OCI-LY7 (cell line): ENCODE measurements at regions not wholly inside any gene's neighbourhood (a gene's known extent, or its start where the extent isn't known, plus 50 kb on each side); places are given as distances from the start of the nearest gene placed in this dataset.

ENCODE experiments used
- BruUV-seq: library from RNA; stranded (reverse); fragments of 400-500 nt; replicated peaks from 2 replicates; lab custom pipeline; 2021; lab: Mats Ljungman, UMichigan
- CTCF ChIA-PET: fragments of 300-600 bp; sonication (Branson Sonifier 250); formaldehyde crosslinking; loops from one replicate; lab custom pipeline; 2022; ENCODE audit warnings: antibody characterized with exemption; ENCODE audit not compliant: unreplicated experiment; lab: Charles Lee
- POLR2A ChIA-PET: fragments of 300-600 bp; sonication (Branson Sonifier 250); formaldehyde crosslinking; loops from one replicate; lab custom pipeline; 2022; ENCODE audit warnings: antibody characterized with exemption; lab: Charles Lee
- DNase-seq: peaks from one replicate; pipeline ENCODE4 v3.0.0-alpha.2; 2015; ENCODE audit warnings: low spot score
- H2AFZ ChIP-seq: fragments of 200-600 bp; sonication (generic), shearing (Covaris generic); 2 replicates; pipeline ENCODE4 v1.6.1; 2014; ENCODE audit warnings: mild to moderate bottlenecking, antibody characterized with exemption, low read length, moderate library complexity
- H3K27ac ChIP-seq: fragments of 200-600 bp; sonication (generic); 2 replicates; pipeline ENCODE4 v1.5.1; 2014; ENCODE audit warnings: mixed run types, low read depth, mild to moderate bottlenecking, moderate library complexity, low read length, inconsistent platforms; ENCODE audit not compliant: poor library complexity, severe bottlenecking
- H3K36me3 ChIP-seq: fragments of 200-600 bp; sonication (generic); 2 replicates; pipeline ENCODE4 v1.6.1; 2014; ENCODE audit warnings: mild to moderate bottlenecking, antibody characterized with exemption, low read length, moderate library complexity, mixed read lengths; ENCODE audit not compliant: insufficient read depth
- H3K4me1 ChIP-seq: fragments of 200-600 bp; sonication (generic); 2 replicates; pipeline ENCODE4 v1.5.1; 2014; ENCODE audit warnings: mild to moderate bottlenecking, low read length; ENCODE audit not compliant: insufficient read depth, poor library complexity, severe bottlenecking
- H3K4me2 ChIP-seq: fragments of 200-600 bp; sonication (generic); 2 replicates; pipeline ENCODE4 v1.6.1; 2014; ENCODE audit warnings: mild to moderate bottlenecking, low read length
- H3K4me3 ChIP-seq: fragments of 200-600 bp; sonication (generic); 2 replicates; pipeline ENCODE4 v1.5.1; 2014; ENCODE audit warnings: mild to moderate bottlenecking, low read depth, low read length; ENCODE audit not compliant: poor library complexity, severe bottlenecking
- H3K79me2 ChIP-seq: fragments of 200-600 bp; sonication (generic); 2 replicates; pipeline ENCODE4 v1.6.1; 2016; ENCODE audit warnings: low read depth, mild to moderate bottlenecking, low read length, moderate library complexity, mixed read lengths; ENCODE audit not compliant: insufficient read depth
- H3K9me2 ChIP-seq: fragments of 200-600 bp; sonication (generic); 2 replicates; pipeline ENCODE4 v1.6.1; 2016; ENCODE audit warnings: mild to moderate bottlenecking, low read length, mixed read lengths; ENCODE audit not compliant: insufficient read depth
- H3K9me3 ChIP-seq: fragments of 200-600 bp; sonication (generic); 2 replicates; pipeline ENCODE4 v1.6.1; 2014; ENCODE audit warnings: mild to moderate bottlenecking, mixed run types, low read length, mixed read lengths
- H4K20me1 ChIP-seq: fragments of 200-600 bp; sonication (generic); 2 replicates; pipeline ENCODE4 v1.6.1; 2014; ENCODE audit warnings: mild to moderate bottlenecking, antibody characterized with exemption, low read length, moderate library complexity, mixed read lengths; ENCODE audit not compliant: insufficient read depth
- EZH2phosphoT487 ChIP-seq: fragments of 200-600 bp; sonication (generic); IDR thresholded peaks from 2 replicates; pipeline ENCODE4 v1.6.1; 2018; ENCODE audit warnings: low read depth, borderline replicate concordance, mild to moderate bottlenecking, mixed run types, antibody characterized with exemption, low read length, moderate library complexity, mixed read lengths
- intact Hi-C: fragments of 100-400 bp; cut with micrococcal nuclease; formaldehyde crosslinking; loops from one replicate; pipeline ENCODE4 v1.10.0; 2022; ENCODE audit not compliant: unreplicated experiment
- TF ChIP-seq, protein P1 (sequence below): fragments of 200-600 bp; sonication (generic); conservative IDR thresholded peaks from 2 replicates; pipeline ENCODE4 v1.5.1; 2014; ENCODE audit warnings: mild to moderate bottlenecking, antibody characterized with exemption, low read length, moderate library complexity, mixed read lengths

DNA sequence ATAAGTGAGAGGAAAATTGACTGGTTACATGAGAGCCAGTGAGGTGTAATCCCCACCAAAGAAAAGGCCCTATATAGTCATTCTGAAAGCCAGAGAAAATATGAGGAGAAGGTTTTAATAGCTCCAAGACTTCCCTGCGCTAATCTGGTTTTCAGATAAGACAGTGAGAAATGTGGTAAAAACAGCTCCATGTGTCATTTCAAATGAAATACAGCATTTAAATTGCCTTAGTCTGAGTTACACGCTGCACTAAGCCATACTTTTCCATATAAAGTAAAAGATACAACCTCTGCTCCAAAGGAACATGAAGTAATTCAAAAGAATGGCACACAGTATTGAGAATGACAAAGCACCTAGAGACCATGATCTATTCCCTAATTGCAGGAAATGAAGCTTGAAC lies 378.0 kb upstream of the PDE4D start:
- Histone ChIP-seq H3K4me3 (no peak overlapping the region), H3K9me3 (no peaks in the 10 kb centered on the region), H3K4me2 (no peak overlapping the region), H4K20me1 (no peaks in the 10 kb centered on the region), H3K4me1 (no peaks in the 10 kb centered on the region), H3K27ac (no peak overlapping the region), H2AFZ (no peak overlapping the region), H3K79me2 (no peaks in the 10 kb centered on the region), H3K36me3 (no peaks in the 10 kb centered on the region), H3K9me2 (no peaks in the 10 kb centered on the region)
- TF ChIP-seq, protein P1, sequence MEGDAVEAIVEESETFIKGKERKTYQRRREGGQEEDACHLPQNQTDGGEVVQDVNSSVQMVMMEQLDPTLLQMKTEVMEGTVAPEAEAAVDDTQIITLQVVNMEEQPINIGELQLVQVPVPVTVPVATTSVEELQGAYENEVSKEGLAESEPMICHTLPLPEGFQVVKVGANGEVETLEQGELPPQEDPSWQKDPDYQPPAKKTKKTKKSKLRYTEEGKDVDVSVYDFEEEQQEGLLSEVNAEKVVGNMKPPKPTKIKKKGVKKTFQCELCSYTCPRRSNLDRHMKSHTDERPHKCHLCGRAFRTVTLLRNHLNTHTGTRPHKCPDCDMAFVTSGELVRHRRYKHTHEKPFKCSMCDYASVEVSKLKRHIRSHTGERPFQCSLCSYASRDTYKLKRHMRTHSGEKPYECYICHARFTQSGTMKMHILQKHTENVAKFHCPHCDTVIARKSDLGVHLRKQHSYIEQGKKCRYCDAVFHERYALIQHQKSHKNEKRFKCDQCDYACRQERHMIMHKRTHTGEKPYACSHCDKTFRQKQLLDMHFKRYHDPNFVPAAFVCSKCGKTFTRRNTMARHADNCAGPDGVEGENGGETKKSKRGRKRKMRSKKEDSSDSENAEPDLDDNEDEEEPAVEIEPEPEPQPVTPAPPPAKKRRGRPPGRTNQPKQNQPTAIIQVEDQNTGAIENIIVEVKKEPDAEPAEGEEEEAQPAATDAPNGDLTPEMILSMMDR, result no peak
- no peak for TF ChIP-seq EZH2phosphoT487
- BruUV-seq, result no TSS peak
- intact Hi-C loops, result no loop called here
- DNase-seq, result no peak
- ChIA-PET POLR2A (interaction anchor here (0.6 to 0.9 kb wide), 5 partner anchors 16 to 1463 kb away, joined by 3 to 4 read pairs (median 3); no protein-coding TSS in a partner anchor), CTCF (no interaction called here)

DNA sequence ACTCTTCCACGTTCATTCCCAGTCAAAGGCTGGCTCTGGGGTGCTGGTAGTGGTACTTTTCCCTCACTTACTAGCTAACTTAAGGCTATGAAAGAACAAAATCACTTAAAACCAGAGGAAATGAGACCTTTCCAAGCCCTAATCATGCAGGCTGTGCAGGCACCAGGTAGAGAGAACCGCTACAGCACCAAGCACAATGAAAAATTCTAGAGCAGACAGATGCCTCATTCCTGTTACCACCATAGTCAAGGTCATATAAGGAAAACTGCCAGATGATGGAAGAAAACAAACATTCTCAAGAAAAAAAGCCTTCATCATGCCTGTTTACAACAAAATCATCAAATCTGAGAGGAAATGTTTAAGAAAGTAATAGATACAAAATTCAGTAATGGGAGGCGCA lies 374.4 kb upstream of the PDE4D start:
- no TSS peak for BruUV-seq
- H3K27ac ChIP-seq, result no peak overlapping the region
- ChIA-PET POLR2A (interaction anchor here (0.6 kb wide), 1 partner anchor 22 kb away, joined by 3 read pairs; no protein-coding TSS in a partner anchor), CTCF (no interaction called here)
- intact Hi-C loops, result no loop called here
- H3K79me2 ChIP-seq, result no peaks in the 10 kb centered on the region
- H3K4me2 ChIP-seq, result no peak overlapping the region
- H3K4me1 ChIP-seq, result no peaks in the 10 kb centered on the region
- no peak for DNase-seq
- H3K36me3 ChIP-seq, result no peaks in the 10 kb centered on the region
- no peaks in the 10 kb centered on the region for H3K9me3 ChIP-seq
- H3K4me3 ChIP-seq, result no peak overlapping the region
- H3K9me2 ChIP-seq, result no peaks in the 10 kb centered on the region
- no peaks in the 10 kb centered on the region for H4K20me1 ChIP-seq
- TF ChIP-seq, protein P1, result no peak
- no peak for TF ChIP-seq EZH2phosphoT487
- no peak overlapping the region for H2AFZ ChIP-seq

DNA sequence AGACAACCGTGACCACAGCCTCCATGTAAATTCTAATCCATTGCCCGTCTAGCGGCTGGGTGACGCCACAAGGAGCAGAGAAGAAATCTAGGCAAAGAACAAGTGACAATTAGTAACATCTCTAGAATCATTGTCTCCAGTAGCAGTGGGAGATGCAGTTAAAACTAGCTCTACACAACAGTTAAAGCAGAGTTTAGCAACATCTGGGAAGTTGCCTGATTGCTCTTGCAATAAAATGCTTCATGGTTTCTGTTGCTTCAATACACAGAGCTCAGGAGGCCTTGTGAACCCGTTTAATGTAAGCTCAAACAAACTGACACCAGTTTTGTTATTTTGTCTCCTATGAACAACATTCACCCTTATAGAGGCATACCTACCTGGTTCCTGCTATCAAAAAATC lies 369.8 kb upstream of the PDE4D start:
- H3K79me2 ChIP-seq, result no peaks in the 10 kb centered on the region

More for the DNA sequence above, 369.8 kb upstream of the PDE4D start:
- POLR2A ChIA-PET, result no interaction called here
- Histone ChIP-seq H3K36me3 (no peaks in the 10 kb centered on the region), H3K4me3 (no peak overlapping the region), H4K20me1 (no peaks in the 10 kb centered on the region), H3K4me1 (no peaks in the 10 kb centered on the region), H3K4me2 (no peak overlapping the region), H3K9me3 (no peaks in the 10 kb centered on the region), H3K9me2 (no peaks in the 10 kb centered on the region), H2AFZ (no peak overlapping the region), H3K27ac (no peak overlapping the region)
- TF ChIP-seq, protein P1, result no peak
- no peak for TF ChIP-seq EZH2phosphoT487
- CTCF ChIA-PET, result no interaction called here
- no peak for DNase-seq
- BruUV-seq, result no TSS peak
- intact Hi-C loops, result no loop called here
